GM12873 (cell line): ENCODE measurements at regions not wholly inside any gene's neighbourhood (a gene's known extent, or its start where the extent isn't known, plus 50 kb on each side); places are given as distances from the start of the nearest gene placed in this dataset.

Experiments
- TF ChIP-seq, protein P1 (sequence below): IDR thresholded peaks from 2 replicates; pipeline ENCODE4 v1.5.1; 2012; ENCODE audit warnings: low read depth, mild to moderate bottlenecking, moderate library complexity, low read length, control low read depth; ENCODE audit not compliant: insufficient read depth; ENCODE audit errors: missing control alignments

DNA sequence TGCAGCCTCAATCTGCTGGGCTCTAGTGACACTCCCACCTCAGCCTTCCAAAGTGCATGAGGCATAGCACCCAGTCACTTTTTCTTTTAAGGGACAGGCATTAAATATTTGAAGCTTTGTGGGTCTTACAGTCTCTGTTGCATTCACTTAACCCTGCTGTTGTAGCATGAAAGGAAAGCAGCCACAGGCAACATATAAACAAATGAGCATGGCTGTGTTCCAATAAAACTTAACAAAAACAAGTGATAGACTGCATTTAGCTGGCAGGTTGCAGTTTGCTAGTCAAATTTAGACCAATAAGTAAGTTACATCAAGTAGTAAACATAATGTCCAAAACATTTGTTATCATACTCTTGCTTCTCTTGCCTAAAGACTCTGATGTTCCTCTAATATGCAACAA, 297.3 kb upstream of the MMADHC start:
- TF ChIP-seq, protein P1, sequence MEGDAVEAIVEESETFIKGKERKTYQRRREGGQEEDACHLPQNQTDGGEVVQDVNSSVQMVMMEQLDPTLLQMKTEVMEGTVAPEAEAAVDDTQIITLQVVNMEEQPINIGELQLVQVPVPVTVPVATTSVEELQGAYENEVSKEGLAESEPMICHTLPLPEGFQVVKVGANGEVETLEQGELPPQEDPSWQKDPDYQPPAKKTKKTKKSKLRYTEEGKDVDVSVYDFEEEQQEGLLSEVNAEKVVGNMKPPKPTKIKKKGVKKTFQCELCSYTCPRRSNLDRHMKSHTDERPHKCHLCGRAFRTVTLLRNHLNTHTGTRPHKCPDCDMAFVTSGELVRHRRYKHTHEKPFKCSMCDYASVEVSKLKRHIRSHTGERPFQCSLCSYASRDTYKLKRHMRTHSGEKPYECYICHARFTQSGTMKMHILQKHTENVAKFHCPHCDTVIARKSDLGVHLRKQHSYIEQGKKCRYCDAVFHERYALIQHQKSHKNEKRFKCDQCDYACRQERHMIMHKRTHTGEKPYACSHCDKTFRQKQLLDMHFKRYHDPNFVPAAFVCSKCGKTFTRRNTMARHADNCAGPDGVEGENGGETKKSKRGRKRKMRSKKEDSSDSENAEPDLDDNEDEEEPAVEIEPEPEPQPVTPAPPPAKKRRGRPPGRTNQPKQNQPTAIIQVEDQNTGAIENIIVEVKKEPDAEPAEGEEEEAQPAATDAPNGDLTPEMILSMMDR, result no peak

DNA sequence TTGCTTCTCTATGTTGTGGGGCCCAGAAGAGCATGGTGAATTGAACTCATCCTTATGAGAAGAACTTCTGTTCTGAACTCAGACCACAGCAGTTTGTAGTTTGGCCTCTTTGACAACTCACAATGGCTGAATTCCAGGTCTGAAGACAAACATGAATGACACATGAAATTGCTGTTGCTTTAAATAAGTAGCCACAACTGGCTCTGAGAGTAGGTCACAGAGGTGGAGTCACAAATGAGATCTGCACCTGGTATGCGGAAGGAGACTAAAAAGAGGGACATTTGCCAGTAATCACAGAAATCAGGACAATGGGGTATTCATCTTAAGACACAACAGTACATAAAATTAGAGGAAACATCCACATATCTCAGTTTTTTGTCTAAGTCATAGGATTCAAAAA, 290.3 kb upstream of the MMADHC start:
- TF ChIP-seq, protein P1, result no peak

DNA sequence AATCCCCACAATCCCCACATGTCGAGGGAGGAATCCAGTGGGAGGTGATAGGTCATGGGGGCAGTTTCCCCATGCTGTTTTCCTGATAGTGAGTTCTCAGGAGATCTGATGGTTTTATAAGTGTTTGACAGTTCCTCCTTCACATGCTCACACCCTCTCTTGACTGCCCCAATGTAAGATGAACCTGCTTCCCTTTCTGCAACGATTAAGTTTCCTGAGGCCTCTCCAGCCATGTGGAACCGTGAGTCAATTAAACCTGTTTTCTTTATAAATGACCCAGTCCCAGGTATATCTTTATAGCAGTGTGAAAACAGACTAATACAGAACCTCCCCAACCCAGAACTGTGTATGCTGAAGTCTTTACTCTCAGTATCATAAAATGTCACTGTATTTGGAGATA, 289.5 kb upstream of the MMADHC start:
- TF ChIP-seq, protein P1, result no peak

DNA sequence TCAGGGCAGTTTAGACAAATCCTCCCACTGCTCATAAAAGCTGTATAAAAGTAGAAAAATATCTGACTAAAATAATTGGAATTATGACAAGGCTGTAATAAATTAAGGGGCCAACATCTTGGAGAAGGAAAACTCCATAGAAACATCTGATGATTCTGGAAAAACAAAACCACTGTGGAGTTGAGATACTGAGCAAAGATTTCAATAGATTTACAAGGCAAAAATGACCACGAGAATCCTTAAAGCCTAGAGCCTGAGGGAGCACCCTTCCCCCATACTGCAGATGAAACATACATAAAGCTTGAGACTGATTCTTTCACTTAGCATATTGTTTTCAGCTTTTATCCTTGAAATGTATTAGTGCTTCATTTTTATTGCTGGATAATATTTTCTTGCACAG, 286.4 kb upstream of the MMADHC start:
- TF ChIP-seq, protein P1, result no peak

DNA sequence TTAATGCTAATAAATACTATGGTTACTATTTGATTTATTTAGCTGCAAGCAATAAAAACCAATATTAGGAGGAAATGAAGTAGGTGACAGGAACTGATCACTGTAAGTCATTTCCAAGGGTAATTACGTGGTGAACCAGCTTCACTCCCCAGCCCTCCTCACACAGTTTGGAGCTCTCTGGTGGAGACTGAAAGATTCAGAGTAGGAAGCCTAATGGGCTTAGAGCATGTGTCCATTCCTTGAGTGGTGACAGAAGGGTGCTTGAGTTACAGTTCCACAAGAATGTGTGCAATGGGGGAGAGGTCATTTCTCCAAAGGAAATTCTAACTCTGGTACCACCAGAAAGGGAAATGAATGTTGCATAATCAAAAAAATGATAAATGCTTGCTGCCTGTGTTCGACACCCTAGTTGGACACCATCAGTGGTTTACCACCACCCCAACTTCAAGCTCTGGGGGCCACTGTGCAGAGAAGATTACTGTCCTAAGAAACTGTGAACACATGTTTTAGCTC, 285.1 kb upstream of the MMADHC start:
- TF ChIP-seq, protein P1, result no peak

DNA sequence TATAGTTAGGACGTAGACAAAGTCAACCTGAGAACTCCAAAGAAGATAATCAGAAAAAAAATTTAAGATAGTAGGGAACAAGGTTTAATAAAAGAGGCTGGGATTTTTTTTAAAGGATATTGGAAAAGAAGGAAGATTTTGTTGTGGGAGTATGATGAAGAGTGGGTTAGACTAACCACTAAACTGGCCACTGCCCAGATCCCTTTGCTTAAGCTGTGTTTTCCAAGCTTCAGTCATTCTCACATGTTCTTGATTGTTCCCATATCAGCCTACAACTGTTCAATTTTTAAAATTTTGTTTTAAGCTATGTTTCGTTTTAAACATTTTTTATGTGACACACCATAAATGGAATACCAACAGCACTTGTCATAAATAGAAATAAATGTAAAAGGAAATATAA, 284.5 kb upstream of the MMADHC start:
- TF ChIP-seq, protein P1, result no peak

DNA sequence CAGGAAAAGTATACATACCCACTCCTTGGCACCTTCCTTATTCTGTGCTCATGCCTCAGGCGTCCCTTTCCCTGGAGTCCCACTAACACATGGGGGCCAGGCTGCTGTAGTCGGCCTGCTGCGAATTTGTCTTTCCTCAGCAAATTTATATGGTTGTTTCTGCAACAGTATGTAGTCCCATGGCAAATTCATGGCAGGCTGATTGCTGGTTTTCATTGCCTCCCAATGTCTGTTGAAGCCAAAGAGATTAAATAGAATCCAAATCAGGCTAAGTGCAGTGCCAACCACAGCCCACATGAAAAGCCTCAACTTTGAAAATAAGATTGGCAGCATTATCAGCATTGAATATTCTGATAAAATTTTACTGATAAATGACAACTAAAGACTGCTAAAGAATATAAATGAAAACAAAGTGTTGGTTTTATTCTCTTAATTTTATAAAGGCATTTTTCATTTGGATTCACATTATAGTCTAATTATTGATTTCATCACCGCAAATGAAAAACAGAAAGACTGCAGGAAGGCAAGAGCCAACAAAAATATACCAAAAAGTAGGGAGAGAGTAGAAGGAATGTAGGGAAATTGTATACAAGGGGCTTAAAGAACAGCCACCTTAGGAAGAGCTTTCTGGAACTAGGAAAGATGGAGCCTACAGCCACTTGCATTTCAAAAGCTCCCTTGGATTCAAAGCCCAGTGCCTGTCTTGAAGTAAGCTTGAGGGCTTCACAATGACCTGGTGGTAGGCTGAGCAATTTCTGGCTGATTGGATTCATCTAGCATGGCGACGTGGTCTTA, 283.7 kb upstream of the MMADHC start:
- TF ChIP-seq, protein P1, result no peak
